ENCODE measurements at regions not wholly inside any gene's neighbourhood (a gene's known extent, or its start where the extent isn't known, plus 50 kb on each side); places are given as distances from the start of the nearest gene placed in this dataset.

GRCh38 chr2:19600506-19600905 is 242.1 kb upstream of the OSR1 start:
- no peak overlapping the region for H3K4me3 ChIP-seq
- H3K27me3 ChIP-seq = no peaks in the 10 kb centered on the region
- H3K27ac ChIP-seq = no peak overlapping the region
- no peaks in the 10 kb centered on the region for H3K36me3 ChIP-seq
- intact Hi-C loops (cut with DNase I) = no loop called here
- H3K9me3 ChIP-seq = no peaks in the 10 kb centered on the region
- H3K4me1 ChIP-seq = no peaks in the 10 kb centered on the region
- TF ChIP-seq POLR2AphosphoS5 (IDR thresholded peaks at IDR 0.05; ENCODE audit: insufficient read depth in 1 of 2, low read depth in 1 of 2) (no peak), POLR2A (IDR thresholded peaks at IDR 0.05) (no peak)
- TF ChIP-seq, protein P1, sequence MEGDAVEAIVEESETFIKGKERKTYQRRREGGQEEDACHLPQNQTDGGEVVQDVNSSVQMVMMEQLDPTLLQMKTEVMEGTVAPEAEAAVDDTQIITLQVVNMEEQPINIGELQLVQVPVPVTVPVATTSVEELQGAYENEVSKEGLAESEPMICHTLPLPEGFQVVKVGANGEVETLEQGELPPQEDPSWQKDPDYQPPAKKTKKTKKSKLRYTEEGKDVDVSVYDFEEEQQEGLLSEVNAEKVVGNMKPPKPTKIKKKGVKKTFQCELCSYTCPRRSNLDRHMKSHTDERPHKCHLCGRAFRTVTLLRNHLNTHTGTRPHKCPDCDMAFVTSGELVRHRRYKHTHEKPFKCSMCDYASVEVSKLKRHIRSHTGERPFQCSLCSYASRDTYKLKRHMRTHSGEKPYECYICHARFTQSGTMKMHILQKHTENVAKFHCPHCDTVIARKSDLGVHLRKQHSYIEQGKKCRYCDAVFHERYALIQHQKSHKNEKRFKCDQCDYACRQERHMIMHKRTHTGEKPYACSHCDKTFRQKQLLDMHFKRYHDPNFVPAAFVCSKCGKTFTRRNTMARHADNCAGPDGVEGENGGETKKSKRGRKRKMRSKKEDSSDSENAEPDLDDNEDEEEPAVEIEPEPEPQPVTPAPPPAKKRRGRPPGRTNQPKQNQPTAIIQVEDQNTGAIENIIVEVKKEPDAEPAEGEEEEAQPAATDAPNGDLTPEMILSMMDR (IDR thresholded peaks at IDR 0.05) = no peak
- DNase-seq (ENCODE audit: extremely low spot score in 2 of 2) = no peak

DNA sequence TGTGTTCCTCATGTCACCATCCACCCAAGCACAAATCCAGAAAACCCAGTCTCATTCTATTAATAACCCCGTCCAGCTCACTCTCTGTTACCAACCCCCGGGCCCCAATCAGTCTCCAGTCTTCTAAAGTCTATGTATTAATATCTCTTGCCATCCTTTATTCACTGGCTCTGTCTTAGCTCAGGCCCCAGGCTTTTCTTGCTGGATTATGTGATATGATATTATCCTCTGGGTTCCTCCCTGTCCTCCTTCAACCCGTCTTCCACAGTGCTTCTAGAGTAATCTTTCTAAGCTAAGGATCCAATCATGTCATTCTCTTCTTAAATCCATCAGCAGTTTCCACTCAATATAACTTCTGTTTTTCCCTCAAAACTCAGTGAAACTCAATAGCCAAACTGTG is 240.5 kb upstream of the OSR1 start:
- H3K36me3 ChIP-seq = no peaks in the 10 kb centered on the region
- no peaks in the 10 kb centered on the region for H3K4me1 ChIP-seq
- TF ChIP-seq POLR2A (IDR thresholded peaks at IDR 0.05) (no peak), POLR2AphosphoS5 (IDR thresholded peaks at IDR 0.05; ENCODE audit: insufficient read depth in 1 of 2, low read depth in 1 of 2) (no peak)
- TF ChIP-seq, protein P1 (IDR thresholded peaks at IDR 0.05) = no peak
- H3K9me3 ChIP-seq = no peaks in the 10 kb centered on the region
- H3K4me3 ChIP-seq = no peak overlapping the region
- intact Hi-C loops (cut with DNase I) = no loop called here
- no peak for DNase-seq (ENCODE audit: extremely low spot score in 2 of 2)
- H3K27me3 ChIP-seq = no peaks in the 10 kb centered on the region
- no peak overlapping the region for H3K27ac ChIP-seq

GRCh38 chr2:19592197-19592596 is 233.8 kb upstream of the OSR1 start:
- Histone ChIP-seq H3K4me1 (no peaks in the 10 kb centered on the region), H3K27me3 (no peaks in the 10 kb centered on the region), H3K27ac (no peak overlapping the region), H3K4me3 (no peak overlapping the region), H3K36me3 (no peaks in the 10 kb centered on the region), H3K9me3 (no peaks in the 10 kb centered on the region)
- DNase-seq (ENCODE audit: extremely low spot score in 2 of 2) = no peak
- intact Hi-C loops (cut with DNase I) = no loop called here
- TF ChIP-seq, protein P1 (IDR thresholded peaks at IDR 0.05) = no peak
- TF ChIP-seq POLR2AphosphoS5 (IDR thresholded peaks at IDR 0.05; ENCODE audit: insufficient read depth in 1 of 2, low read depth in 1 of 2) = no peak
- TF ChIP-seq POLR2A (IDR thresholded peaks at IDR 0.05) = no peak

- Histone ChIP-seq H3K9me3 (no peaks in the 10 kb centered on the region), H3K4me1 (no peaks in the 10 kb centered on the region), H3K27ac (no peak overlapping the region), H3K36me3 (no peaks in the 10 kb centered on the region), H3K27me3 (no peaks in the 10 kb centered on the region), H3K4me3 (no peak overlapping the region)
- no peak for TF ChIP-seq POLR2A (IDR thresholded peaks at IDR 0.05)
- TF ChIP-seq, protein P1 (IDR thresholded peaks at IDR 0.05) = no peak
- no peak for TF ChIP-seq POLR2AphosphoS5 (IDR thresholded peaks at IDR 0.05; ENCODE audit: insufficient read depth in 1 of 2, low read depth in 1 of 2)
- DNase-seq (ENCODE audit: extremely low spot score in 2 of 2) = no peak
- intact Hi-C loops (cut with DNase I) = no loop called here
Observed at GRCh38 chr2:19589791-19590190, 231.4 kb upstream of the OSR1 start.

GRCh38 chr2:19580830-19581229 is 222.4 kb upstream of the OSR1 start:
- H3K4me1 ChIP-seq = no peaks in the 10 kb centered on the region
- H3K9me3 ChIP-seq = no peaks in the 10 kb centered on the region
- H3K4me3 ChIP-seq = no peak overlapping the region
- no peak overlapping the region for H3K27ac ChIP-seq
- DNase-seq (ENCODE audit: extremely low spot score in 2 of 2) = no peak
- H3K27me3 ChIP-seq = no peaks in the 10 kb centered on the region
- no peaks in the 10 kb centered on the region for H3K36me3 ChIP-seq
- TF ChIP-seq, protein P1 (IDR thresholded peaks at IDR 0.05) = no peak
- TF ChIP-seq POLR2AphosphoS5 (IDR thresholded peaks at IDR 0.05; ENCODE audit: insufficient read depth in 1 of 2, low read depth in 1 of 2) = no peak
- no peak for TF ChIP-seq POLR2A (IDR thresholded peaks at IDR 0.05)
- intact Hi-C loops (cut with DNase I) = no loop called here

All from vagina (tissue), 2 donors.